NB4 (cell line): ENCODE measurements at regions not wholly inside any gene's neighbourhood (a gene's known extent, or its start where the extent isn't known, plus 50 kb on each side); places are given as distances from the start of the nearest gene placed in this dataset.

Source experiments
- DNase-seq: peaks from one replicate; pipeline ENCODE4 v3.0.0; 2010; ENCODE audit warnings: low read depth
- H3K4me3 ChIP-seq: one replicate; pipeline ENCODE4 v1.5.1; 2011; ENCODE audit warnings: mild to moderate bottlenecking, low read depth, low read length, moderate library complexity
- MYC ChIP-seq: IDR thresholded peaks from 2 replicates; pipeline ENCODE4 v1.6.1; 2011; ENCODE audit warnings: low read depth, low read length
- POLR2A ChIP-seq: IDR thresholded peaks from 2 replicates; pipeline ENCODE4 v1.6.1; 2011; ENCODE audit warnings: mild to moderate bottlenecking; ENCODE audit not compliant: insufficient read length; ENCODE audit errors: extremely low read depth
- TF ChIP-seq, protein P1 (sequence below): IDR thresholded peaks from 2 replicates; pipeline ENCODE4 v1.6.1; 2011; ENCODE audit warnings: low read depth, low read length
- TF ChIP-seq, protein P2 (sequence below): IDR thresholded peaks from one replicate; pipeline ENCODE4 v1.5.1; 2012; ENCODE audit warnings: low read depth, low read length

DNA sequence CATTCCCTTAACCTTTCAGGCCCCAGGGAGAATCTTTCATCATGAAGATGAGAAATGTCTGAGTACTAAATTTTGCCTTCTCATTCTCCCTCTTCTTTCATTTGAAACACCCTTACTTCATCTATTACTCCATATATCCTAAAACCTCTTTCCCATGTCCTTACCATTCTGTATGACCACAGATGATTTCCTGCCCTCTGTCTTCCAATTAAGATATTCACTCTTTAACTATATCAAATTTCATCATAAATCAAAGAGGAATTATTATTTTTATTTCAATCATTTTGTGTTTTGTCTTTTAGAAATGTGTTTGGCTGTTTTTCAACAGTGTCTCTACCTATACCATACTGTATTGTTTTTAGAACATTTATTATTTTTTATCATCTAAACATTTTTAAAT lies 964.9 kb upstream of the KLHL29 start:
- TF ChIP-seq MYC (no peak), POLR2A (no peak)
- TF ChIP-seq, protein P1, sequence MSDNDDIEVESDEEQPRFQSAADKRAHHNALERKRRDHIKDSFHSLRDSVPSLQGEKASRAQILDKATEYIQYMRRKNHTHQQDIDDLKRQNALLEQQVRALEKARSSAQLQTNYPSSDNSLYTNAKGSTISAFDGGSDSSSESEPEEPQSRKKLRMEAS: no peak
- TF ChIP-seq, protein P2, sequence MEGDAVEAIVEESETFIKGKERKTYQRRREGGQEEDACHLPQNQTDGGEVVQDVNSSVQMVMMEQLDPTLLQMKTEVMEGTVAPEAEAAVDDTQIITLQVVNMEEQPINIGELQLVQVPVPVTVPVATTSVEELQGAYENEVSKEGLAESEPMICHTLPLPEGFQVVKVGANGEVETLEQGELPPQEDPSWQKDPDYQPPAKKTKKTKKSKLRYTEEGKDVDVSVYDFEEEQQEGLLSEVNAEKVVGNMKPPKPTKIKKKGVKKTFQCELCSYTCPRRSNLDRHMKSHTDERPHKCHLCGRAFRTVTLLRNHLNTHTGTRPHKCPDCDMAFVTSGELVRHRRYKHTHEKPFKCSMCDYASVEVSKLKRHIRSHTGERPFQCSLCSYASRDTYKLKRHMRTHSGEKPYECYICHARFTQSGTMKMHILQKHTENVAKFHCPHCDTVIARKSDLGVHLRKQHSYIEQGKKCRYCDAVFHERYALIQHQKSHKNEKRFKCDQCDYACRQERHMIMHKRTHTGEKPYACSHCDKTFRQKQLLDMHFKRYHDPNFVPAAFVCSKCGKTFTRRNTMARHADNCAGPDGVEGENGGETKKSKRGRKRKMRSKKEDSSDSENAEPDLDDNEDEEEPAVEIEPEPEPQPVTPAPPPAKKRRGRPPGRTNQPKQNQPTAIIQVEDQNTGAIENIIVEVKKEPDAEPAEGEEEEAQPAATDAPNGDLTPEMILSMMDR: no peak
- DNase-seq: no peak
- H3K4me3 ChIP-seq: no peak overlapping the region

DNA sequence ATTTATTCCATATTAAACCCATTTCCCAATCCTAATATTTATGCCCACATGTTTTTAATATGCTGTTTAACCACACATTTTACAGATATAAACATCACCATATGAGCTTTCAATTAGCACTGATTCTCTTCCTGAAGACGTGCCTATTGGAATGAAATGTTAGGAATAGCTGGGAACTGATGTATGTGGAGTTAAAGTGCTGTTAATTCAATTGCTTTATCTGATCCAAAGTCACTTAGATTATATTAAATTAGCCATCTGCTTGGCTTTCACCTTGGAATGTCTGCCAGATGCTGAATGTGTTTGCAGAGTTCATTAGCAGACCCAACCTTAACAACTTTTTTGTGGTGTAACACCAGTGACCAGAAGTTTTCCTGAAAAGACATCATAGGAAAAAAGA lies 942.9 kb upstream of the KLHL29 start:
- TF ChIP-seq MYC (no peak), POLR2A (no peak)
- TF ChIP-seq, protein P2: no peak
- H3K4me3 ChIP-seq: no peak overlapping the region
- DNase-seq: no peak

DNA sequence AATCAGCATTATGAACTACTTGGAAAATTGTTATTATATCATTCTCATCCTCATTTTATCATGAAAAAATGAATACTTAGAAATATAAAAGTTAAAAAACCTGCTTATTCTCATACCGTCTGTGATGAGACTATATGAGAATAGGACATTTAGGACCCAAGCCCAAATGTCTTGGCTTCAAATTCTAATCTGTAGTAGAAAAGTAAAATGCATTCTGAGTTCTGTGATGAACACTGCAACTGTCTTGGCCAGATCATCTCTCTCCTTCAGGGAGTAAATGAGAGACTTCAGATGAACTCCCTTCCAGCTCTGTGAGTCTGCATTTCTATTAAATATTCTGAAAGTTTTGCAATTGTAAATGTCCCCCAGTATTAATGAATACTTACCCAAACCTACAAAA lies 940.7 kb upstream of the KLHL29 start:
- DNase-seq: no peak
- H3K4me3 ChIP-seq: no peak overlapping the region
- TF ChIP-seq MYC (no peak), POLR2A (no peak)
- TF ChIP-seq, protein P1: no peak
- TF ChIP-seq, protein P2: no peak

DNA sequence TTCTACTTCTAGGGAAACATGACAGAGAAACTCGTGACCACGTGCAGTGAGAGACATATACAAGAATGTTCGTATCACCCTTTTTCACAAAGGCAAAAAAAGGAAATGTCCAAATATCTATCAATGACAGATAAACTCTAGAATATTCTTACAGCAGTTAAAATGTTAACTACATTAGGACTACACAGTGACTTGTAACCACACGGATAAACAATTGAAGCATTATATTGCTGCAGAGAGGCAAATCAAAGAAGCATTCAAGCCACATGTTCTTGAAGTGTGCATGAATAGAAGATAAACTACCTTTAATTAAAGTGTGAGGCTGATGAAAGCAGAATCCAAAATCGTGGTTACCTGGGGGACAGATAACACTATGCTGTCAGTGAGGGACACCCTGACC lies 935.3 kb upstream of the KLHL29 start:
- DNase-seq: no peak
- H3K4me3 ChIP-seq: no peak overlapping the region
- TF ChIP-seq, protein P2: no peak
- TF ChIP-seq, protein P1: no peak
- TF ChIP-seq POLR2A (no peak), MYC (no peak)

DNA sequence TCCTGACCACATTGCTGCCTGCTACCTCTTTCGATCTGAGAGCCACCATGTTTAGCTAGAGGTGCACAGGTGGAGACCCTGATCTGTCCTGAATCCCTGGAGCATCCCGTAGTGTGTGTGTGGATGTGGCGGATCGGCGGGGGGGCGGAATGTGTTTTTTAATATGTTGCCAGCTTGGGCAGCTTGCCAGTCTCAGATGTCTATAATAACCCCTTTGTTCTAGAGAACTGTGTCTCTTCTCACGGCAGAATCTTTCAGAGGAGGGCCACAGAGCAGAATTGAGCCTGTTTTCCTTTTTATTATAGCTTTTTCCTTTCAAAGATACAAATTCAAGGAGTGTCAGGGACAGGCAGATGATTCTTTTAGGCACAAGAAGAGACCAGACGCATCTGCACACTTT lies 934.1 kb upstream of the KLHL29 start:
- H3K4me3 ChIP-seq: no peak overlapping the region
- no peak for DNase-seq
- TF ChIP-seq, protein P2: no peak
- TF ChIP-seq, protein P1: no peak
- TF ChIP-seq POLR2A: no peak
- TF ChIP-seq MYC: no peak

DNA sequence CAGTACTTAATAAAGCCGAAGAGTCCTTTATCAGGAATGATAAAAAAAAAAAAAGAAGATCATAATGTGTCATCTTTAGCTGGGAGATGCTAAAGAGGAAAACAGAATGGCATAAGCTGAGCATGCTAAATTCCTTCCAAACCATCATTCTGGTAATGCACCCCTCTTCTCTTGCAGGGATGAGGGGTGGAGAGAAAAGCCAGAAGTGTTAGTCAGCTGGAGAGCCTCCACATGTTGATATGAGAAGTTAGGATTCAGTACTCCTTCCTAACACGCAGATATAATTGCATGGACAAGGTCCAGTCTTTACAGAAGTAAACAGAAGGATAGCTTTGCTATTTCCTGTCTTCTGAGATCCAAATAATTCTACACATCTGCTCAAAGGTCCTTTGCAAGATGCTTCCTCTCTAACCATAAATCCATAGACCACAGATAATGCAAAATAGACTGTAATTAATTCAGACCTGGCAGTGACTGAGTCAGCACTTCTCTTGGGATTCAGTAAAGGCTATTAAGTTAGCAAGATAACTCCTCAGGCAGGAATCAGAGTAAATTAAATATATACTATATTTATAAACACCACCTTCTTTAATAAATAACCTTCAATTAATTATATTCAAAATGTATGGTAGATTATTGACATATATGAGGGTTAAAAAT lies 930.0 kb upstream of the KLHL29 start:
- no peak for DNase-seq
- TF ChIP-seq, protein P1: no peak
- no peak for TF ChIP-seq POLR2A
- TF ChIP-seq, protein P2: no peak
- TF ChIP-seq MYC: no peak
- H3K4me3 ChIP-seq: no peak overlapping the region
